Liver (tissue), 8 donors: ENCODE measurements at regions not wholly inside any gene's neighbourhood (a gene's known extent, or its start where the extent isn't known, plus 50 kb on each side); places are given as distances from the start of the nearest gene placed in this dataset.

Source experiments
- DNase-seq: peaks from one replicate; pipeline ENCODE4 v3.0.0-alpha.2; 2017; ENCODE audit warnings: low spot score
- H3K27ac ChIP-seq, 2 donors: one replicate each; pipeline ENCODE4 v1.7.0; 2013; ENCODE audit warnings: inconsistent platforms in 2 of 2, low read length in 2 of 2, control low read depth in 1 of 2, low read depth in 1 of 2, mild to moderate bottlenecking in 1 of 2
- H3K27me3 ChIP-seq, 4 donors: one replicate each; pipeline versions ENCODE4 v1.6.1 to v1.7.0; 2013; ENCODE audit warnings: low read length in 3 of 4, inconsistent platforms in 1 of 4, mild to moderate bottlenecking in 1 of 4, moderate library complexity in 1 of 4; ENCODE audit not compliant: control insufficient read depth in 4 of 4, insufficient read depth in 4 of 4
- H3K36me3 ChIP-seq, 4 donors: one replicate each; pipeline versions ENCODE4 v1.6.1 to v1.7.0; 2013; ENCODE audit warnings: low read length in 3 of 4, mild to moderate bottlenecking in 3 of 4, low read depth in 1 of 4, moderate library complexity in 1 of 4; ENCODE audit not compliant: control insufficient read depth in 4 of 4, insufficient read depth in 3 of 4
- H3K4me1 ChIP-seq, 4 donors: one replicate each; pipeline versions ENCODE4 v1.6.1 to v1.7.0; 2013; ENCODE audit warnings: low read length in 3 of 4, mild to moderate bottlenecking in 3 of 4, moderate library complexity in 1 of 4; ENCODE audit not compliant: control insufficient read depth in 4 of 4, insufficient read depth in 4 of 4
- H3K4me3 ChIP-seq, 3 donors: one replicate each; pipeline versions ENCODE4 v1.6.1 to v1.7.0; 2013; ENCODE audit warnings: low read length in 3 of 3, control low read depth in 1 of 3, low read depth in 1 of 3, mild to moderate bottlenecking in 1 of 3
- H3K9ac ChIP-seq, 2 donors: one replicate each; pipeline ENCODE4 v1.7.0; 2013; ENCODE audit warnings: low read length in 2 of 2, mild to moderate bottlenecking in 2 of 2, moderate library complexity in 2 of 2, control low read depth in 1 of 2, low read depth in 1 of 2
- H3K9me3 ChIP-seq, 4 donors: one replicate each; pipeline versions ENCODE4 v1.6.1 to v1.7.0; 2013; ENCODE audit warnings: low read length in 3 of 4; ENCODE audit not compliant: control insufficient read depth in 4 of 4
- ATF3 ChIP-seq: IDR thresholded peaks from 2 replicates; pipeline ENCODE4 v1.6.1; 2016; ENCODE audit warnings: antibody characterized with exemption
- CTCF ChIP-seq: fragments of 150-350 bp; IDR thresholded peaks from 2 replicates; pipeline ENCODE4 v1.5.1; 2017; ENCODE audit warnings: improper control_type of control experiment, low read depth, low read length; ENCODE audit not compliant: missing input control
- EGR1 ChIP-seq, 2 donors: IDR thresholded peaks; 2 replicates each; pipeline ENCODE4 v1.6.1; 2016 to 2018; ENCODE audit warnings: antibody characterized with exemption in 2 of 2, low read depth in 2 of 2
- FOXA1 ChIP-seq: IDR thresholded peaks from 2 replicates; pipeline ENCODE4 v1.6.1; 2016; ENCODE audit warnings: antibody characterized with exemption
- FOXA2 ChIP-seq: IDR thresholded peaks from 2 replicates; pipeline ENCODE4 v1.6.1; 2016; ENCODE audit warnings: antibody characterized with exemption
- GABPA ChIP-seq, 2 donors: IDR thresholded peaks in 1 of 2; conservative IDR thresholded peaks in 1 of 2; 2 replicates each; pipeline ENCODE4 v1.6.1; 2016; ENCODE audit warnings: antibody characterized with exemption in 2 of 2, mild to moderate bottlenecking in 1 of 2, moderate library complexity in 1 of 2
- HNF4A ChIP-seq, 2 donors: conservative IDR thresholded peaks; 2 replicates each; pipeline ENCODE4 v1.6.1; 2016; ENCODE audit warnings: antibody characterized with exemption in 2 of 2, mild to moderate bottlenecking in 2 of 2
- HNF4G ChIP-seq: IDR thresholded peaks from 2 replicates; pipeline ENCODE4 v1.6.1; 2016; ENCODE audit warnings: antibody characterized with exemption
- JUND ChIP-seq, 2 donors: IDR thresholded peaks; 2 replicates each; pipeline ENCODE4 v1.6.1; 2016; ENCODE audit warnings: antibody characterized with exemption in 2 of 2
- MAX ChIP-seq: IDR thresholded peaks from 2 replicates; pipeline ENCODE4 v1.6.1; 2016; ENCODE audit warnings: antibody characterized with exemption
- NR2F2 ChIP-seq: IDR thresholded peaks from 2 replicates; pipeline ENCODE4 v1.6.1; 2016; ENCODE audit warnings: antibody characterized with exemption
- RAD21 ChIP-seq, 2 donors: IDR thresholded peaks; 2 replicates each; pipeline ENCODE4 v1.6.1; 2016; ENCODE audit warnings: antibody characterized with exemption in 2 of 2, mild to moderate bottlenecking in 2 of 2
- REST ChIP-seq: IDR thresholded peaks from 2 replicates; pipeline ENCODE4 v1.6.1; 2016; ENCODE audit warnings: antibody characterized with exemption, mild to moderate bottlenecking
- RXRA ChIP-seq, 2 donors: IDR thresholded peaks; 2 replicates each; pipeline ENCODE4 v1.6.1; 2017 to 2018; ENCODE audit warnings: antibody characterized with exemption in 2 of 2, mild to moderate bottlenecking in 1 of 2
- SP1 ChIP-seq: IDR thresholded peaks from 2 replicates; pipeline ENCODE4 v1.6.1; 2018; ENCODE audit warnings: antibody characterized with exemption, mild to moderate bottlenecking
- TAF1 ChIP-seq: conservative IDR thresholded peaks from 2 replicates; pipeline ENCODE4 v1.6.1; 2016; ENCODE audit warnings: antibody characterized with exemption, mild to moderate bottlenecking
- YY1 ChIP-seq: IDR thresholded peaks from 2 replicates; pipeline ENCODE4 v1.6.1; 2016; ENCODE audit warnings: antibody characterized with exemption, mild to moderate bottlenecking
- ZBTB33 ChIP-seq: IDR thresholded peaks from 2 replicates; pipeline ENCODE4 v1.6.1; 2016; ENCODE audit warnings: antibody characterized with exemption
- WGBS: extraction: QIAGEN DNeasy Blood & Tissue Kit; methylation state at CpG from one replicate; pipeline ENCODE4 v1.1.7; 2013; 5-methylcytosine and 5-hydroxymethylcytosine counted together
- donor health status: healthy.
- donor health status: healthy.
- donor health status: healthy.
- donor health status: healthy.
- donor health status: healthy.

GRCh38 chr13:99829593-99830239 is 141.9 kb downstream of the ZIC5 start:
- DNase-seq = no peak
- no peaks in the 10 kb centered on the region for H3K9me3 ChIP-seq
- H3K27me3 ChIP-seq = no peaks in the 10 kb centered on the region
- no peak overlapping the region for H3K27ac ChIP-seq
- H3K4me1 ChIP-seq = no peaks in the 10 kb centered on the region
- 89% methylated on average over 12 of the region's 12 CpGs for WGBS
- no peak for TF ChIP-seq SP1
- TF ChIP-seq RAD21 (IDR thresholded peaks at IDR 0.05) = no peak
- no peak for TF ChIP-seq YY1
- TF ChIP-seq FOXA1 = no peak
- TF ChIP-seq FOXA2 = no peak
- no peak for TF ChIP-seq MAX
- no peak for TF ChIP-seq ZBTB33
- no peak for TF ChIP-seq GABPA (IDR thresholded peaks at IDR 0.05 in 1 of 2, conservative IDR thresholded peaks at IDR 0.05 in 1 of 2)
- TF ChIP-seq ATF3 = no peak
- TF ChIP-seq CTCF = no peak
- no peaks in the 10 kb centered on the region for H3K36me3 ChIP-seq
- H3K4me3 ChIP-seq = no peak overlapping the region
- H3K9ac ChIP-seq = no peak overlapping the region

GRCh38 chr13:99829161-99829560 is 142.4 kb downstream of the ZIC5 start:
- DNase-seq = no peak
- Histone ChIP-seq H3K9me3 (no peaks in the 10 kb centered on the region), H3K27me3 (no peaks in the 10 kb centered on the region), H3K4me1 (no peaks in the 10 kb centered on the region), H3K4me3 (no peak overlapping the region), H3K27ac (no peak overlapping the region), H3K9ac (no peak overlapping the region), H3K36me3 (no peaks in the 10 kb centered on the region)
- TF ChIP-seq MAX = no peak
- TF ChIP-seq NR2F2 = no peak
- TF ChIP-seq FOXA2 = no peak
- TF ChIP-seq ATF3 = no peak
- no peak for TF ChIP-seq HNF4A (conservative IDR thresholded peaks at IDR 0.05)
- TF ChIP-seq TAF1 = no peak
- TF ChIP-seq RXRA (IDR thresholded peaks at IDR 0.05) = no peak
- no peak for TF ChIP-seq HNF4G
- no peak for TF ChIP-seq GABPA (IDR thresholded peaks at IDR 0.05 in 1 of 2, conservative IDR thresholded peaks at IDR 0.05 in 1 of 2)
- no peak for TF ChIP-seq RAD21 (IDR thresholded peaks at IDR 0.05)
- no peak for TF ChIP-seq CTCF
- no peak for TF ChIP-seq YY1
- no peak for TF ChIP-seq REST
- TF ChIP-seq ZBTB33 = no peak
- no peak for TF ChIP-seq EGR1 (IDR thresholded peaks at IDR 0.05; ENCODE audit: low read depth in 2 of 2)
- TF ChIP-seq JUND (IDR thresholded peaks at IDR 0.05) = no peak
- no peak for TF ChIP-seq SP1
- WGBS = 94% methylated on average over 5 of the region's 5 CpGs
